HG02642 (cell line): ENCODE measurements at regions not wholly inside any gene's neighbourhood (a gene's known extent, or its start where the extent isn't known, plus 50 kb on each side); places are given as distances from the start of the nearest gene placed in this dataset.
A peak's percentile ranks its signal among the peaks of the same experiment; 100 is the strongest.

Source experiments
- ATAC-seq: cut with Tn5 transposase; IDR thresholded peaks from one replicate; pipeline ENCODE4 v1.9.1; 2021; ENCODE audit warnings: mild to moderate bottlenecking; ENCODE audit not compliant: unreplicated experiment, poor library complexity

DNA sequence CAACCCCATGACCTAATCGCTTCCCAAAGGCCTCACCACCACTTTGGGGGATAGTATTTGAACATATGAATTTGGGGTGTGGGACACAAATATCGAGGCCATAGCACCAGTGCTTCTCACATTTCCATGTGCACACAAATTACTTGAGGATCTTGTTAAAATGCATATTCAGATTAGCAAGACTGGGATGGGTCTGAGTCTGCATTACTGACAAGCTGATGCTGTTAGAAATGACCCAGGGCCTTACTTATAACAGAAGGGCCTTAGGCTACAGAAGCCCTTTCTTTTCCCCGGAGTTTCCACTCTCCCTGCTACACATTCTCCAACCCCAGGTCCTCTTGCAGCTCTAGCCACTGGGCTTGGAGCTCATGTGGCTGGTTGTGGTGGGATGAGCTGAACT, 141.5 kb upstream of the LRFN2 start:
- no peak for ATAC-seq

DNA sequence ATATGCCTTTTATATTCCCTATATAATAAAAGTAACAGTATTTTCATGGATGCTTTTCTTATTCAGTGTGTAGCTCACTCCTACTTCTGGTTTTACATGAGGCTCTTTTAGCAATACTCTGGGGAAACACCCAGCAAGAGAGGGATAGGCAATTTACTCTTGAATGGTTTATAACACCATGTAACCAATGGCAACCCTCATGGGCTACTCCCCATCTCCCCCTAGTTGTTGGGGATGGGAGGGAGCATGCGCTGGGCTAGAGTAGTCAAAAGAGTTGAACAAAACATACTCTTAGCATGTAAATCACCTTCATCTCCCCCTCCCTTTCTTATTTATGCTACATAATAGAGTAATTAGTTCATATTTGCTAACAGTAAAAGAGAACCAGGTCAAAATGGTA, 140.1 kb upstream of the LRFN2 start:
- no peak for ATAC-seq

DNA sequence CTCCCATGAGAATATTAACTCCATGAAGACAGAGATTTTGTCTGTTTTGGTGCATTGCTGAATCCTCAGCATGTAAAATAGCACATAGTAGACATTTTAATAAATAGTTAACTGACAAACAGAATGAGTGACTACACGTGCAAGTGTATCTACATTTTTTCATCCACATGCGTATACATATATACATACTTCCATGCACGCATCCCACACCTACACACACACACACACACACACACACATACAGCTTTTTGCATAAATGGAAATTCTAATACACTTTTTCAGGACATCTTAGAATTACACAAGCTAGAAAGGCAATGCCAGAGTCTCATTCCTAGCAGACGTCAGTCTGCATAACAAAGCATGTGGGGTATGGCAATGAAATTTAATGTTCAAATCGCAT, 139.7 kb upstream of the LRFN2 start:
- ATAC-seq = no peak

DNA sequence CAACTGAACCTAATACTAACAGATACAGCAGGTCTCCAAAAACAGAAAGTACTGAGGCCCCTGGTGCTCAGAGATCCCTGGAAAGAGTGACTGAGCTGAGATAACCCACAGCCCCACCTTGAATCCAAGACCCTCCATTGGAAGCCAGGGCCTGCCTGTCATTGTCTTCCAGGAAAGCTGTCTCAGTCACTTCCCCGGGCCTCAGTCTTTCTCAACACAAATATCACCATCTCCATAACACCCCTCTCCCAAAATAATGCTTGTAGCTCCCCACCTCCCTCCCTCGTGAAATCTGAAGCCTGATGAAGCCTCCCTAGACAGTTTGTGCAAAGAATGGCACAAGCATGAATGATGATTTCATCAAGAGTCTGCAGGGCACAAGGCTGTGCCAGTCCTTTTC, 138.2 kb upstream of the LRFN2 start:
- no peak for ATAC-seq

DNA sequence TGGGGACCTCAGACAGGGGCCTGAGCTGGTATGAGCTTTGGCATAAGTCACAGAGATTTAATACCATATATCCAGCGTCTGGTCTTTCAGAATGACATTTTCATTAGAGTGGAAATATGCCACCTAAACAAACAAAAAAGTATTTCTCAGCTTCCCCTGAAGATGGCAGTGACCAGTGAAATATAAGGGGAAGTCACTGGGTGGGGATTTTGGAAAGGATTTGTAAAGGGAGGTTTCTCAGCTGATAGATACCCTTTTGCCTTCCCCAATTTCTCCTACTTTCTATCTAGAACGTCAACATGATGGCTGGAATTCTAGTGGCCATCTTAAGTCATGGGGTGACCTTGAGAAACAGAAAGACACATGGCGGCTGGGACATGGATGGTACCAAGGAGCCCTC, 137.7 kb upstream of the LRFN2 start:
- no peak for ATAC-seq

DNA sequence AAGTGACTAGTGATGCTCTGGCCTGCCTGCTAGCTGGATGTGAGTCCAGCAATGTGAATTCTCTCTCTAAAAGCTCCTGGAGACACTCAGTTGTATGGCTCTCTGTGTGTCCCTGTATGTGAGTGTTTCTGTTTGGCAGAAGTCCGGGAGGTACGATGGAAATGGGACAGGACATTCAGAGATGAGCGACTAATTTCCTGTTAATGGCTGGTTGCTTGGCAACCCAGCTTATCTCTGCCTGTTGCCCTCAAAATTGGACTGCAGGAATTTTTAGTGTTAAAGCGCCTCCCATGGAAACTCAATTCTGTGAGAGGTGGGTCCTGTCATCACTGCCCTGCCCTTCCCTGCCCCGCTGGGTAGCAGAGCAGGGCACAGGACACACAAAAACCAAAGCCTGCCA, 136.8 kb upstream of the LRFN2 start:
- ATAC-seq = no peak

DNA sequence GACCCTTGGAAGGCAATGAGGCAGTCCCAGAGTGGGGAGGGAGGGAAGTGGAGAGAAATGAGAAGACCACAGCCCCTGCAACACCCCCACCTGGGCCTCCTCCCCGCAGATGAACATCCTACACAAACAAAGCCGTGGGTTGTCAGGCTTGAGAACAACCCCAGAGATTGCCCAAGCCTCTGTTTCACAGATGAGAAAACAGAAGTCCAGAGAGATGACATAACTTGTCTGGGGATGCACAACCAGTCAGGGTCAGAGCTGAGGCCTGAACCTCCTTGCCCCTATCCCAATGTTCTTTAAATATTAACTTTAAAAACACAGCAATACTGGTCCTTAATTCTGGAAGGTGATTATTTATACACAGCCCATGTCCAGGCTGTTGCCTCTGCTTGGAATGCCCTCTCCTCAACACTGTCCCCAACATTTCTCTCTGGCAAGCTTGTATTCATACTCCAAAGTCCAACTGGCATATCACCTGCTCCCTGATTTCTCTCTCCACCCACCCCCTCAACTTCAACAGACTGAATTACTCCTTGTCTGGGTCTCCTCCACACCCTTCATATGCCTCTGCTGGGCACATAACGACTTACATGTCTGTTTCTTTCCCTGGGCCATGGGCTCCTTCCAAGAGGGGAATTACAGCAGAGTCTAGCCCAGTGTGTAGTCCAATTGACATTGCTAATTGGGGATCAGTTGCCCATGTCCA, 135.5 kb upstream of the LRFN2 start:
- no peak for ATAC-seq

DNA sequence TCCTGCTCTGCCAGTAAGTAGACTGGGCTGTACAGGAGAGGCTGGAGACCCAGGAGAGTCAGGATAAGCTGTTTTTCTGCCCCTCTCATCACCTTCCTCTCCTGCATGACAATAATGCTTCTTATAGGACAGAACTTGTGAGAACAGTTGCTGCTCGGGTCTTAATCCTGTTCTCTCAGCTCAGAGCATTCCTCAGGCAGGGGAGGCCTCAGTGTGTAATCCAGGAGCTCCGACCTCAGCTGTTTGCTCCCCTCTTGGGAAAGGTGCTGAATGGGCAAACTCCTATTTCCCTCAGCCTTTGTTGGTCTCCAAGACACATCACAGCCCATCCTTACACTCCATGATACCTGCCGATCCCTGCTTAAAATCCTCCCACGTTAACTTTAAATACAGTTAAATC, 134.9 kb upstream of the LRFN2 start:
- no peak for ATAC-seq

DNA sequence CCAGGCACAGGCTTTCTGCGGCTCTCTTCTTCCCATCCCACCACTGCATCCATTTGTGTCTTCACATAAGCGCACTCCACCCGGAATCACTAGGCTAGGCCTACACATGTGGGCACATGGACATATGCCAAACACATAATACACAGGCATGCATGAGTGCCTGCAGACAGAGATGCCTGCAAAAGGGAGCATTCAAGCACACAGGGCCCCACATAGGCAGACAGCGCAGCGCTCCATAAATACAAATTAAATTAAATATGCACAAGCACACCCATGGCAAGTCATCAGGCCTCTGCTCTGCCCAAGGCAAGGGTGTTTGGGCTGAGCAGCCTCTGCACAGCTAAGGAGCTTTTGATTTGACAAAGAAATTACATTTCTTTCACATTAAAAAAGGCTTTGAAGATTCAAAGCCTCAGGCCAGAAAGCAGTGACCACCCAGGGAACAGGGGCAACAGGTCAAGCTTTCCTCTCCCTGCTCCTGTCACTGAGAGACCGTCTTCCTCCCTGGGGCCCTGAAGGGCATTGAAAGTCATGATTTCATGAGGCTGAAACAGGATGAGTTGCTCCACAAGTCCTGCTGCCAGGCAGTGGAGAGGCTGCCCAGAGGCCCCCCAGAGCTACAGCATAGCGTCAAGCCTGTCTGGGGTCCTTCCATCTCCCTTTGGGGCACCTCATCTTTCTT, 134.2 kb upstream of the LRFN2 start:
- ATAC-seq = no peak

DNA sequence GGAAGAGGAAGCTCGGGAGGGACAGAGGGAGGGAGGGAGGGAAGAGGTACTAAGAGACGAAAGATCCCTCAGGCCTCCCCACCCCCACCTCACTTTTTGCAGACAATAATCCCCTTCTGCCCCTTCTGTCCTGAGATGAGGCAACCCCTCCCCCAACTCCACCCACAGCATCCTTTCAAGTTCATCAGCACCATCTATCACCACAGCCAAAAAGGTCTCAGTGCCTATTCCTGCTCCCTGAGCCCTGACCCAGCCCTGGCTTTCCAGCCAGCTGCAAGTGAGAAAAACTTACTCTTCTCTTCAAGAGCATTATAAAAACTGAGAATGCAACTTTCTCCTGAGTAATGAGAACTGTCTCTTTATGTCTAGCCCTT, 133.2 kb upstream of the LRFN2 start:
- ATAC-seq = no peak

DNA sequence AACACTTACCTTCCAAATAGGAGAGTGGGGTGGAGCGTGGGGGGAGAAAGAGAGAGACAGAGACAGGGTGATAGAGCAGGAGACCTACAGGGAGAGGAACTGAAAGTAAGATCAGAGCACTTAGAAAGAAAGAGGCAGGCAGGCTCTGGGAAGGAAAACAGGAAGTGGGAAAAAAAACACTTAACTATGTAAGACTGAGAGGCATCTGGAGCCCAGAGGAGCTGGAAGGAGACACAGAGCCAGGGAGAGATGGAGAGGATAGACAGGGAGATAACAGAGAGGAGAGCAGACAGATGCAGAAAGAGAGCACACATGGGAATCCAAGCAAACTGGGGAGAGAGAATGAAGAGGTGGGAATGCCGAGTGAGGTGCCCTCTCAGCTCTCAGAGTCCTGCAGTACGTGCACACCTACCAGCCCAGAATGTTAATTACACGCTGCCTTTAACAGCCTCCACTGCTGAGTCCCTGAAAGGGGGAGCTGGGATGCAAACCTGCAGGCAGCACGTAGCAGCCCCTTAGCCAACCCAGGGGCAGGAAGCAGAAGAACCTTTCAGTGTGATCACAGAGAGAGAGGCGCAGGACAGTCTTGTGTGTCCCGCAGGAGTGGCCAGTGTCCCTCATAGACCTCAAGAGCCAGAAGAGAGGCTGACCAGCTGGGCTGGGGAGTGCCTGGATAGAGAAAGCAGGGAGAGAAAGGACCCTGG, 132.7 kb upstream of the LRFN2 start:
- peak; percentile 65 for ATAC-seq

DNA sequence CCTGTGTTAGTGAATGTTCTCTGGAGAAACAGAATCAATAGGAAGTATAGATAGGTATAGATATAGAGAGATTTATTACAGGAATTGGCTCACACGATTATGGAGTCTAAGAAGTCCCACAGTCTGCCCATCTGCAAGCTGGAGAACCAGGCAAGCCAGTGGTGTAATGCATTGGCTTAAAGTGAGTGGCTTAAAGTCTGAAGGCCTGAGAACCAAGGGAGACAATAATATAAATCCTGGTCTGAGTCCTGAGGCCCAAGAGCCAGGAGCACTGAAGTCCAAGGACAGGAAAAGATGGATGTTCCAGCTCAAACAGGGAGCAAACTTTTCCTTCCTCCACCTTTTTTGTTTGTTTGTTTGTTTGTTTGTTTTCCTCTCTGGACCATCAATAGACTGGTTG, 131.2 kb upstream of the LRFN2 start:
- no peak for ATAC-seq

DNA sequence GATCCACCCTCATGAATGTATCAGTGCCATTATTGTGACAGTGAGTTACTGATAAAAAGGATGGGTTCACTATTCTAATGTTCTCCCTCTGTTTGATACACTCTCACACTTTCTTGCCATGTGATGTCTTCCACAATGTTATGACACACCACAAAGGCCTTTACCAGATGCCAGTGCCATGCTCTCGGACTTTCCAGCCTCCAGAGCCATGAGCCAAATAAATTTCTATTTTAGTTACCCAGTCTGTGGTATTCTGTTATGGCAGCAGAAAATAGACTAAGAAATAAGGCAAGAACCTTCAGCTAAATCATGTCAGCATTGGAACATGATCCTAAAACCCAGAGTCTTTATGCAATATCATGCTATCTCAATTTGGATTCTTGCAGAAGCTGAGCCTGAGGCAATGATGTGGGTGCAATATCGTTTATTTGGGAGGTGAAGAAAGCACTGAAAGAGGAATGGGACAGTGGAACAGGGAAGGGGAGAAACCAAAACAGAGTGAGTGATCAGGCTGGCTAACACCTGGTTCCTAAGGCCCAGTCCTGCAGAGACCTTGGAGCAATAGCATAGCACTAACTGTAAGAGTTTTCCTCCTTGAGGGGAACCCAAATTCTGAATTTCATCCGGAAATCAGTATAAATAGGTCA, 130.4 kb upstream of the LRFN2 start:
- no peak for ATAC-seq

DNA sequence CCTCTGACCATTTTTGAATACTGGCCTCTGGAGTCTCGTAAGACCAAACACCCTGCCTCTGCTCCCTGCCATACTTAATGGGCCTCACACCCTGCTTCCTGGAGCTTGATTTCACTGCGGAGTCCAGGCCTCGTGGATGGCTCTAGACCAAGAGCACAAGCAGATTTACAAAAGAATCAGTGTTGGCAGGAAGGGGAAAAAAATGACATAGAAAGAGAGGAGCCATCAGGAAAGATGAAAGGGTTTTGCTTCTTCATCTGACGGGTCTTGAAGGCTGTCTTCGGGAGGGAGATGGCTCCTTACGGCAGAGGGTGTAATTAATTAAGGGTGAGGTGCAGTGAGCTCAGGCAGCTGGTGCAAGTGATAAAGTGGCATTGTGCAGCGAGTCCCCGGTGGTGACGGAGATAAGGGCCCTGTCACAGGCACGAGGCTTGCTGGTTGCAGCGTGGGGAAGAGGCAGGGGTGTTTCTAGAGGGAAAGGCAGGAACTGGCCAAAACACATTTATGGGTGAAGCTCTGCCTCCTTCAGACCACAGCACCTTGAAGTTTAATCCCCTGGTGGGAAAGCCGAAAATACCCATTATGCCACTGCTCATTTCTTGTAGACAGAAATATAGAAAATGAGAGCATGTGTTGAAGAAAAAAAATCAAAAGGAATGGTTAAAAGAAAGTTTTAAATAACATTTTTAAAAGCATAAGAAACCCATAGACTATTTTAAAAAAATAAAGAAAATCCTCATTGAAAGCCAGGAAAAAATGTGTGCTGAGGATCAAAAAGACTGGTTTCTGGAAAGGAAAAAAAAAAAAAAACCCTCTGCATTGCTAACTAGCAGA, 128.6 kb upstream of the LRFN2 start:
- ATAC-seq = no peak

DNA sequence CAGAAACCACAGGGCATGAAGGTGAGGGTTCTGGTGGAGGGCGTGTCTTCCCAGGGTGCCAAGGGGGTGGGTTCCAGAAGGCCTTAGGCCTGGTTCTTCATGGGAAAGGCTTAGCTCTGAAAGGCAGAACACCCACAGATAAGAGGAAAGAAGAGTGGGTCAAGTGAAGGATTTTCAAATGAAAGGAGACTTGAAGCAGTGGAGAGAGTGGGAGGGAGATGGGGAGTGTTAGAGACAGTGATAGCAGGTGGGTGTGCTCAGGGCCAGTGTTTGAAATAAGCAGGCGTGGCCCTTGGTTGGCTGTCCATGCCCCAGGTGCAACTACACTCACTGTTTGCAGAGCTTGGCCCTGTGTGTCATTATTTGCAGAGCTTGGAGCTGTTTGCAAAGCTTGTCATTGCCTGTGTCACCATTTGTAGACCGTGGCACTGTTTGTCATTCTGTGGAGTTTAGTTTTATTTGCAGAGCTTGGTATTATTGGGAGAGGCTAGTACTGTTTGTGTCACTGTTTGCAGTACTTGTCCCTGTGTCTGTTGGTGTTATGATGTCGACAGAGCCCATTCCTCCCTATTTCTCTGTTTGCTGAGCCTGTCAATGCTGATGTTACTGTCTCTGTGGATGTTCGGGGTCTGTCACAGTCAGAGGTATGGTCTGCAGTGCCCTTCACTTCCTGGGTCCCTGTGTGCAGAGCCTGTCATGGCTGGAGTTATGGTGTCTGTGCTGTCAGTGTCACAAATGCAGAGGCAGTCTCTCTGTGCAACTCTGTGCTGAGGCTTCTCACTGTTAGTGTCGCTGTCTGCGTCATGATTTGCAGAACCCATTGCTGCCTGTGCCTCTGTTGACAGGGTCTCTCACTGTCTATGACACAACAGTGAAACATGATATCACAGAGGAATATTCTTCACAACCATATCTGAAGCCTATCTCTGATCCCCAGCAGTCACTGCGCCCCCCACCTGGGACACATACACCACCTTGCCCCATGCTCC, 127.7 kb upstream of the LRFN2 start:
- ATAC-seq = no peak

DNA sequence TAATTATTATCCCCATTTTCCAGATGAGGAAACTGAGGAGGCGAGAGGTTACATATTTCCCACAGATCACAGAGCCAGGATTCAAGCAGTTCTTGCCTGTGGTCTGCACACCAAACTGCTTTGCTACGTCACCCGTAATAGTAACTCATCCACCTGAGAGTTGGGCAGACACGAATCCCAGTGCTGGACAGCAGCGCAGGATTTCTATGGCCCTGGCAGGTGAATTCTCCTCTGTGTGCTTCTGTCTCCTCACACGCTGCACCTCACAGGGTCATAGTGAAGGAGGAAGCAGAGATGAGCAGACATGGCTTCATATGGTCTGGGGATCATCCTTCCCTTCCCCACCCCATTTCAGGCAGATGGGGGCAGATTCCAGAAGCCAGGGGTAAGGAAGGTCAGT, 127.0 kb upstream of the LRFN2 start:
- ATAC-seq = no peak

DNA sequence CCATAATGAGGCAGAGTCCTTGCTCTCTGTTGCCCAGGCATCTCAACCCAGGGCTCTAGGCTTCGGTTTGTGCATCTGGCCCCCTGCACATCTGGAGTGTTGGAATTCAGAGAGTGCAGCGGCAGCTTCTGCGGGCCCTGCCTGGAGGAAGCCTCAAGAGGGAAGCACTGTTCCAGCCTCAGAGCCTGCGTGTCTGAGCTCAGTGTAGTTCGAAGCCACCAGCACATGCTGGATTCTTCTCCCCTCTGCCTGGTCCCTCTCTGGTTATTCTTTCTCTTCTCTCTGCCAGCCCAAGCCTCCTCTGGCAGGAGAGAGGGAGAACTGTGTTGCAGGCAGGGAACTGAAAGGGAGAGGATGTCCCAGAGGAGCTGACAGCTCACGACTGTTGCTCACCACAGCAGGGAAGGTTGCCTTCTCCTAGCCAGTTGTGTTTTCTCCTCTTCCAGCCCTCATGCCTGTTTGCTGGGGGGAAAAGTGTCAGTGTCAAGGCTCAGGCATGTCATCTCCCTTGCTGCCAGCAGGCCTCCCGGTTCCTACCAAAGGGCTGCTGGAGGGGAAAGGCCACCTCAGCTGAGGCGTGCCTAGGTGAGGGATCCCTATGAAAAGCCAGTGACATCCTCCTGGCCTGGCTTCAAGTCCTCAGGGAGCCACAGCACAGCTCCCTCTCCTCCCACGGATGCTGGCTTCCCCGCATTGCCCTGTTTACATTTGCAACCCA, 126.0 kb upstream of the LRFN2 start:
- ATAC-seq = no peak

DNA sequence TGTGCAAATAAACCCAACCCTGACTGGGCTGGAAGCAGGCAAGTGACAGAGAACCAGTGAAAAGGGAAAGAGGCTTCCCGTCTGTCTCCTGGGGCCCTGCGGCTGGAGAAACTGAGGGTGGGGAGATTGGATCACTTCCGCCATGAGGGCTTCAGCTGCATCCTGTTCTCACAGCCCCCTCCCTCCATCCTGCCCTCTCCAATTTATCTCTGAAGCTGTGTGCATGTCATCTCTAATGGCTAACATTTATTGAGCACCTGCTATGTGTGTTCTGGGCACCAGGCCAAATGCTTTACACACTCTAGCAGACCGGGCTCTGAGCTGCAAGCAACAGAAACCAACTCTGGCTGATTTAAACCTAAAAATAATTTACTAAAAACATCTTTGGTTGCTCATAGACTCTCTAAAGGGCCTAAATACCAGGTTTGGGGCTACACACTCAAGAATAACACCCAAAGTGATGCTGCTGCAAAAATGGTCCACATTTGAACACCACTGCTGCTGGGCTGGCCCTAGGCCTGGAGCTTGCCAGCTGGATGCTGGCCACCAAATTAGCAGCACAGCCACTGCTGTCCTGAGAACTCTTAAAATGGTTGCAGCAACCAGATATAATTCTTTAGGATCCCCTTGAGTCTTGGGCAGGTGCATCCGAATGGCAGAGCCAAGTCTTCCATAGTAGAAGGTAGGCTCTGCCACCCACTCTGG, 123.6 kb upstream of the LRFN2 start:
- ATAC-seq = no peak
